GM23338 (cell line): ENCODE measurements at regions not wholly inside any gene's neighbourhood (a gene's known extent, or its start where the extent isn't known, plus 50 kb on each side); places are given as distances from the start of the nearest gene placed in this dataset.

Experiments
- ATAC-seq: fragments of 200-7000 bp; cut with Tn5 transposase; 3 replicates; pipeline ENCODE4 v1.9.1; 2020
- DNase-seq: peaks from one replicate; pipeline ENCODE4 v3.0.0-alpha.2; 2015; ENCODE audit warnings: low spot score
- H2AFZ ChIP-seq: fragments of 200-600 bp; sonication (generic); 2 replicates; pipeline ENCODE4 v1.8.0; 2016; ENCODE audit warnings: antibody characterized with exemption, mild to moderate bottlenecking, moderate library complexity
- H3F3A ChIP-seq: fragments of 200-600 bp; sonication (generic); replicated peaks from 2 replicates; pipeline ENCODE4 v1.8.0; 2017; ENCODE audit warnings: antibody characterized with exemption, mixed run types, low read depth
- H3K27ac ChIP-seq: fragments of 200-600 bp; sonication (generic); 2 replicates; pipeline ENCODE4 v1.6.1; 2016; ENCODE audit warnings: low read depth
- H3K27me3 ChIP-seq: fragments of 200-600 bp; sonication (generic); 2 replicates; pipeline ENCODE4 v1.8.0; 2016; ENCODE audit warnings: mild to moderate bottlenecking, mixed run types, moderate library complexity; ENCODE audit not compliant: insufficient read depth
- H3K36me3 ChIP-seq: fragments of 200-600 bp; sonication (generic); 2 replicates; pipeline ENCODE4 v1.8.0; 2016; ENCODE audit warnings: mild to moderate bottlenecking; ENCODE audit not compliant: insufficient read depth
- H3K4me1 ChIP-seq: fragments of 200-600 bp; sonication (generic); 2 replicates; pipeline ENCODE4 v1.8.0; 2016; ENCODE audit warnings: mild to moderate bottlenecking, moderate library complexity; ENCODE audit not compliant: insufficient read depth
- H3K4me2 ChIP-seq: fragments of 200-600 bp; sonication (generic); 2 replicates; pipeline ENCODE4 v1.7.1; 2017; ENCODE audit warnings: mixed run types
- H3K4me3 ChIP-seq: fragments of 200-600 bp; sonication (generic); 2 replicates; pipeline ENCODE4 v1.6.1; 2016; ENCODE audit warnings: mixed run types
- H3K79me2 ChIP-seq: fragments of 200-600 bp; sonication (generic); replicated peaks from 2 replicates; pipeline ENCODE4 v1.8.0; 2017; ENCODE audit warnings: mild to moderate bottlenecking; ENCODE audit not compliant: insufficient read depth
- H3K9me2 ChIP-seq: fragments of 200-600 bp; sonication (generic); 2 replicates; pipeline ENCODE4 v1.8.0; 2017; ENCODE audit not compliant: insufficient read depth
- H4K20me1 ChIP-seq: fragments of 200-600 bp; sonication (generic); replicated peaks from 2 replicates; pipeline ENCODE4 v1.8.0; 2017; ENCODE audit warnings: mild to moderate bottlenecking; ENCODE audit not compliant: insufficient read depth
- H3K27ac Mint-ChIP-seq: 2 replicates; pipeline ENCODE4 v1.8.0; 2020; ENCODE audit warnings: inconsistent platforms, mild to moderate bottlenecking, moderate library complexity, mixed read lengths
- H3K27me3 Mint-ChIP-seq: 3 replicates; pipeline ENCODE4 v1.8.0; 2022; ENCODE audit warnings: low read depth, mild to moderate bottlenecking, moderate library complexity, mixed read lengths, inconsistent platforms; ENCODE audit not compliant: insufficient read depth, poor library complexity
- H3K36me3 Mint-ChIP-seq: 3 replicates; pipeline ENCODE4 v1.8.0; 2021; ENCODE audit warnings: low read depth, mild to moderate bottlenecking, inconsistent platforms, moderate library complexity, mixed read lengths
- H3K4me1 Mint-ChIP-seq: 3 replicates; pipeline ENCODE4 v1.8.0; 2020; ENCODE audit warnings: mild to moderate bottlenecking, inconsistent platforms, mixed read lengths
- H3K4me3 Mint-ChIP-seq: 3 replicates; pipeline ENCODE4 v1.8.0; 2021; ENCODE audit warnings: moderate library complexity, mild to moderate bottlenecking, inconsistent platforms, mixed read lengths
- H3K9me3 Mint-ChIP-seq: 3 replicates; pipeline ENCODE4 v1.8.0; 2020; ENCODE audit warnings: moderate library complexity, mild to moderate bottlenecking, inconsistent platforms, mixed read lengths
- CREB1 ChIP-seq: fragments of 250-450 bp; sonication (Bioruptor Pico); IDR thresholded peaks from 2 replicates; pipeline ENCODE4 v1.5.0; 2020; ENCODE audit warnings: low read depth, mild to moderate bottlenecking, moderate library complexity
- EZH2 ChIP-seq: fragments of 200-600 bp; sonication (generic); IDR thresholded peaks from one replicate; pipeline ENCODE4 v1.8.0; 2017; ENCODE audit warnings: antibody characterized with exemption, mild to moderate bottlenecking, low read depth; ENCODE audit not compliant: unreplicated experiment
- EZH2phosphoT487 ChIP-seq: fragments of 200-600 bp; sonication (generic); IDR thresholded peaks from one replicate; pipeline ENCODE4 v1.8.1; 2018; ENCODE audit warnings: antibody characterized with exemption; ENCODE audit not compliant: unreplicated experiment
- JUNB ChIP-seq: IDR thresholded peaks from one replicate; pipeline ENCODE4 v1.6.1; 2016; ENCODE audit warnings: antibody characterized with exemption; ENCODE audit not compliant: unreplicated experiment
- NANOG ChIP-seq: IDR thresholded peaks from 2 replicates; pipeline ENCODE4 v1.6.1; 2016; ENCODE audit warnings: antibody characterized with exemption, borderline replicate concordance
- POLR2AphosphoS5 ChIP-seq: IDR thresholded peaks from 2 replicates; pipeline ENCODE4 v1.6.1; 2016; ENCODE audit warnings: antibody characterized with exemption, low read depth
- STAT1 ChIP-seq: IDR thresholded peaks from one replicate; pipeline ENCODE4 v1.6.1; 2016; ENCODE audit warnings: antibody characterized with exemption; ENCODE audit not compliant: unreplicated experiment
- ZNF114 ChIP-seq: fragments of 250-450 bp; sonication (Bioruptor Pico); IDR thresholded peaks from 2 replicates; pipeline ENCODE4 v1.5.0; 2020; ENCODE audit warnings: mild to moderate bottlenecking, moderate library complexity
- ZNF331 ChIP-seq: fragments of 250-450 bp; sonication (Bioruptor Pico); IDR thresholded peaks from 2 replicates; pipeline ENCODE4 v1.5.0; 2020; ENCODE audit warnings: low read depth, mild to moderate bottlenecking, moderate library complexity
- TF ChIP-seq, protein P1 (sequence below): IDR thresholded peaks from 2 replicates; pipeline ENCODE4 v1.6.1; 2016; ENCODE audit warnings: antibody characterized with exemption
- TF ChIP-seq, protein P2 (sequence below), 2 experiments: fragments of 200-600 bp in 1 of 2; sonication (generic) in 1 of 2; conservative IDR thresholded peaks; 2 replicates each; pipeline versions ENCODE4 v1.5.1 to v1.6.1; 2016 to 2017; ENCODE audit warnings: antibody characterized with exemption in 2 of 2, low read depth in 2 of 2, mild to moderate bottlenecking in 2 of 2, moderate library complexity in 1 of 2
- TF ChIP-seq, protein P3 (sequence below): fragments of 250-450 bp; sonication (Bioruptor Pico); IDR thresholded peaks from 2 replicates; pipeline ENCODE4 v1.5.0; 2020; ENCODE audit warnings: mild to moderate bottlenecking, moderate library complexity
- TF ChIP-seq, protein P4 (sequence below): IDR thresholded peaks from one replicate; pipeline ENCODE4 v1.6.1; 2018; ENCODE audit warnings: antibody characterized with exemption; ENCODE audit not compliant: unreplicated experiment

DNA sequence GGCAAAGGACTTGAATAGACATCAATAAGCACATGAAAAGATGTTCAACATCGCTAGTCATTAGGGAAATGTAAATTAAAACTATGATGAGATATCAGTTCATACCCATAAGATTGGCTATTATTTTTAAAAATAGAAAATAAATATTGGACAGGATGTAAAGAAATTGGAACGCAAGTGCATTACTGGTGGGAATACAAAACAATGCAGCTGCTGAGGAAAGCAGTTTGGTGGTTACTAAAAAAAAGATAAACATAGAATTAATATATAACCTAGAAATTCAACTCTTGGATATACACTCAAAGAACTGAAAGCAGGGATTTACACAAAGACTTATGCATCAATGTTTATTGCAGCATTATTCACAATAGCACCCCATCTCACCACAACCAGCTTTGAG, 174.5 kb upstream of the NDUFV2 start:
- Mint-ChIP-seq H3K36me3 (peaks cover 51% of the 10 kb centered on the region), H3K4me3 (no peak overlapping the region), H3K27me3 (no peaks in the 10 kb centered on the region), H3K27ac (no peak overlapping the region), H3K9me3 (peaks cover 67% of the 10 kb centered on the region), H3K4me1 (peaks cover 19% of the 10 kb centered on the region)
- no peak overlapping the region for H3K4me2 ChIP-seq
- H3K79me2 ChIP-seq = no peaks in the 10 kb centered on the region
- no peaks in the 10 kb centered on the region for H3K27me3 ChIP-seq
- peaks cover 13% of the 10 kb centered on the region; the same call in 1 of the 2 replicates for H3K9me2 ChIP-seq
- no peak for DNase-seq
- H3K4me1 ChIP-seq = peaks cover 22% of the 10 kb centered on the region
- peaks cover 5% of the 10 kb centered on the region for H3F3A ChIP-seq
- no peak overlapping the region for H3K27ac ChIP-seq
- H2AFZ ChIP-seq = no peak overlapping the region
- peaks cover 19% of the 10 kb centered on the region for H3K36me3 ChIP-seq
- no peak for ATAC-seq
- H3K4me3 ChIP-seq = no peak overlapping the region
- no peak for TF ChIP-seq STAT1
- TF ChIP-seq, protein P1, sequence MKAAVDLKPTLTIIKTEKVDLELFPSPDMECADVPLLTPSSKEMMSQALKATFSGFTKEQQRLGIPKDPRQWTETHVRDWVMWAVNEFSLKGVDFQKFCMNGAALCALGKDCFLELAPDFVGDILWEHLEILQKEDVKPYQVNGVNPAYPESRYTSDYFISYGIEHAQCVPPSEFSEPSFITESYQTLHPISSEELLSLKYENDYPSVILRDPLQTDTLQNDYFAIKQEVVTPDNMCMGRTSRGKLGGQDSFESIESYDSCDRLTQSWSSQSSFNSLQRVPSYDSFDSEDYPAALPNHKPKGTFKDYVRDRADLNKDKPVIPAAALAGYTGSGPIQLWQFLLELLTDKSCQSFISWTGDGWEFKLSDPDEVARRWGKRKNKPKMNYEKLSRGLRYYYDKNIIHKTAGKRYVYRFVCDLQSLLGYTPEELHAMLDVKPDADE = no peak
- TF ChIP-seq CREB1 = no peak
- no peak for TF ChIP-seq ZNF114 (CRISPR knock-in tag)
- TF ChIP-seq, protein P2, sequence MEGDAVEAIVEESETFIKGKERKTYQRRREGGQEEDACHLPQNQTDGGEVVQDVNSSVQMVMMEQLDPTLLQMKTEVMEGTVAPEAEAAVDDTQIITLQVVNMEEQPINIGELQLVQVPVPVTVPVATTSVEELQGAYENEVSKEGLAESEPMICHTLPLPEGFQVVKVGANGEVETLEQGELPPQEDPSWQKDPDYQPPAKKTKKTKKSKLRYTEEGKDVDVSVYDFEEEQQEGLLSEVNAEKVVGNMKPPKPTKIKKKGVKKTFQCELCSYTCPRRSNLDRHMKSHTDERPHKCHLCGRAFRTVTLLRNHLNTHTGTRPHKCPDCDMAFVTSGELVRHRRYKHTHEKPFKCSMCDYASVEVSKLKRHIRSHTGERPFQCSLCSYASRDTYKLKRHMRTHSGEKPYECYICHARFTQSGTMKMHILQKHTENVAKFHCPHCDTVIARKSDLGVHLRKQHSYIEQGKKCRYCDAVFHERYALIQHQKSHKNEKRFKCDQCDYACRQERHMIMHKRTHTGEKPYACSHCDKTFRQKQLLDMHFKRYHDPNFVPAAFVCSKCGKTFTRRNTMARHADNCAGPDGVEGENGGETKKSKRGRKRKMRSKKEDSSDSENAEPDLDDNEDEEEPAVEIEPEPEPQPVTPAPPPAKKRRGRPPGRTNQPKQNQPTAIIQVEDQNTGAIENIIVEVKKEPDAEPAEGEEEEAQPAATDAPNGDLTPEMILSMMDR (conservative IDR thresholded peaks at IDR 0.05; ENCODE audit: low read depth in 2 of 2) = no peak
- no peak for TF ChIP-seq EZH2phosphoT487
- TF ChIP-seq JUNB = no peak
- TF ChIP-seq, protein P3, sequence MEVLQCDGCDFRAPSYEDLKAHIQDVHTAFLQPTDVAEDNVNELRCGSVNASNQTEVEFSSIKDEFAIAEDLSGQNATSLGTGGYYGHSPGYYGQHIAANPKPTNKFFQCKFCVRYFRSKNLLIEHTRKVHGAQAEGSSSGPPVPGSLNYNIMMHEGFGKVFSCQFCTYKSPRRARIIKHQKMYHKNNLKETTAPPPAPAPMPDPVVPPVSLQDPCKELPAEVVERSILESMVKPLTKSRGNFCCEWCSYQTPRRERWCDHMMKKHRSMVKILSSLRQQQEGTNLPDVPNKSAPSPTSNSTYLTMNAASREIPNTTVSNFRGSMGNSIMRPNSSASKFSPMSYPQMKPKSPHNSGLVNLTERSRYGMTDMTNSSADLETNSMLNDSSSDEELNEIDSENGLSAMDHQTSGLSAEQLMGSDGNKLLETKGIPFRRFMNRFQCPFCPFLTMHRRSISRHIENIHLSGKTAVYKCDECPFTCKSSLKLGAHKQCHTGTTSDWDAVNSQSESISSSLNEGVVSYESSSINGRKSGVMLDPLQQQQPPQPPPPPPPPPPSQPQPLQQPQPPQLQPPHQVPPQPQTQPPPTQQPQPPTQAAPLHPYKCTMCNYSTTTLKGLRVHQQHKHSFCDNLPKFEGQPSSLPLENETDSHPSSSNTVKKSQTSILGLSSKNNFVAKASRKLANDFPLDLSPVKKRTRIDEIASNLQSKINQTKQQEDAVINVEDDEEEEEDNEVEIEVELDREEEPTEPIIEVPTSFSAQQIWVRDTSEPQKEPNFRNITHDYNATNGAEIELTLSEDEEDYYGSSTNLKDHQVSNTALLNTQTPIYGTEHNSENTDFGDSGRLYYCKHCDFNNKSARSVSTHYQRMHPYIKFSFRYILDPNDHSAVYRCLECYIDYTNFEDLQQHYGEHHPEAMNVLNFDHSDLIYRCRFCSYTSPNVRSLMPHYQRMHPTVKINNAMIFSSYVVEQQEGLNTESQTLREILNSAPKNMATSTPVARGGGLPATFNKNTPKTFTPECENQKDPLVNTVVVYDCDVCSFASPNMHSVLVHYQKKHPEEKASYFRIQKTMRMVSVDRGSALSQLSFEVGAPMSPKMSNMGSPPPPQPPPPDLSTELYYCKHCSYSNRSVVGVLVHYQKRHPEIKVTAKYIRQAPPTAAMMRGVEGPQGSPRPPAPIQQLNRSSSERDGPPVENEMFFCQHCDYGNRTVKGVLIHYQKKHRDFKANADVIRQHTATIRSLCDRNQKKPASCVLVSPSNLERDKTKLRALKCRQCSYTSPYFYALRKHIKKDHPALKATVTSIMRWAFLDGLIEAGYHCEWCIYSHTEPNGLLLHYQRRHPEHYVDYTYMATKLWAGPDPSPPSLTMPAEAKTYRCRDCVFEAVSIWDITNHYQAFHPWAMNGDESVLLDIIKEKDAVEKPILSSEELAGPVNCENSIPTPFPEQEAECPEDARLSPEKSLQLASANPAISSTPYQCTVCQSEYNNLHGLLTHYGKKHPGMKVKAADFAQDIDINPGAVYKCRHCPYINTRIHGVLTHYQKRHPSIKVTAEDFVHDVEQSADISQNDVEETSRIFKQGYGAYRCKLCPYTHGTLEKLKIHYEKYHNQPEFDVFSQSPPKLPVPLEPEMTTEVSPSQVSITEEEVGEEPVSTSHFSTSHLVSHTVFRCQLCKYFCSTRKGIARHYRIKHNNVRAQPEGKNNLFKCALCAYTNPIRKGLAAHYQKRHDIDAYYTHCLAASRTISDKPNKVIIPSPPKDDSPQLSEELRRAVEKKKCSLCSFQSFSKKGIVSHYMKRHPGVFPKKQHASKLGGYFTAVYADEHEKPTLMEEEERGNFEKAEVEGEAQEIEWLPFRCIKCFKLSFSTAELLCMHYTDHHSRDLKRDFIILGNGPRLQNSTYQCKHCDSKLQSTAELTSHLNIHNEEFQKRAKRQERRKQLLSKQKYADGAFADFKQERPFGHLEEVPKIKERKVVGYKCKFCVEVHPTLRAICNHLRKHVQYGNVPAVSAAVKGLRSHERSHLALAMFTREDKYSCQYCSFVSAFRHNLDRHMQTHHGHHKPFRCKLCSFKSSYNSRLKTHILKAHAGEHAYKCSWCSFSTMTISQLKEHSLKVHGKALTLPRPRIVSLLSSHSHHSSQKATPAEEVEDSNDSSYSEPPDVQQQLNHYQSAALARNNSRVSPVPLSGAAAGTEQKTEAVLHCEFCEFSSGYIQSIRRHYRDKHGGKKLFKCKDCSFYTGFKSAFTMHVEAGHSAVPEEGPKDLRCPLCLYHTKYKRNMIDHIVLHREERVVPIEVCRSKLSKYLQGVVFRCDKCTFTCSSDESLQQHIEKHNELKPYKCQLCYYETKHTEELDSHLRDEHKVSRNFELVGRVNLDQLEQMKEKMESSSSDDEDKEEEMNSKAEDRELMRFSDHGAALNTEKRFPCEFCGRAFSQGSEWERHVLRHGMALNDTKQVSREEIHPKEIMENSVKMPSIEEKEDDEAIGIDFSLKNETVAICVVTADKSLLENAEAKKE = no peak
- TF ChIP-seq POLR2AphosphoS5 = no peak
- no peak for TF ChIP-seq ZNF331 (CRISPR knock-in tag)
- TF ChIP-seq EZH2 = no peak
- TF ChIP-seq, protein P4, sequence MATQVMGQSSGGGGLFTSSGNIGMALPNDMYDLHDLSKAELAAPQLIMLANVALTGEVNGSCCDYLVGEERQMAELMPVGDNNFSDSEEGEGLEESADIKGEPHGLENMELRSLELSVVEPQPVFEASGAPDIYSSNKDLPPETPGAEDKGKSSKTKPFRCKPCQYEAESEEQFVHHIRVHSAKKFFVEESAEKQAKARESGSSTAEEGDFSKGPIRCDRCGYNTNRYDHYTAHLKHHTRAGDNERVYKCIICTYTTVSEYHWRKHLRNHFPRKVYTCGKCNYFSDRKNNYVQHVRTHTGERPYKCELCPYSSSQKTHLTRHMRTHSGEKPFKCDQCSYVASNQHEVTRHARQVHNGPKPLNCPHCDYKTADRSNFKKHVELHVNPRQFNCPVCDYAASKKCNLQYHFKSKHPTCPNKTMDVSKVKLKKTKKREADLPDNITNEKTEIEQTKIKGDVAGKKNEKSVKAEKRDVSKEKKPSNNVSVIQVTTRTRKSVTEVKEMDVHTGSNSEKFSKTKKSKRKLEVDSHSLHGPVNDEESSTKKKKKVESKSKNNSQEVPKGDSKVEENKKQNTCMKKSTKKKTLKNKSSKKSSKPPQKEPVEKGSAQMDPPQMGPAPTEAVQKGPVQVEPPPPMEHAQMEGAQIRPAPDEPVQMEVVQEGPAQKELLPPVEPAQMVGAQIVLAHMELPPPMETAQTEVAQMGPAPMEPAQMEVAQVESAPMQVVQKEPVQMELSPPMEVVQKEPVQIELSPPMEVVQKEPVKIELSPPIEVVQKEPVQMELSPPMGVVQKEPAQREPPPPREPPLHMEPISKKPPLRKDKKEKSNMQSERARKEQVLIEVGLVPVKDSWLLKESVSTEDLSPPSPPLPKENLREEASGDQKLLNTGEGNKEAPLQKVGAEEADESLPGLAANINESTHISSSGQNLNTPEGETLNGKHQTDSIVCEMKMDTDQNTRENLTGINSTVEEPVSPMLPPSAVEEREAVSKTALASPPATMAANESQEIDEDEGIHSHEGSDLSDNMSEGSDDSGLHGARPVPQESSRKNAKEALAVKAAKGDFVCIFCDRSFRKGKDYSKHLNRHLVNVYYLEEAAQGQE = no peak
- TF ChIP-seq NANOG = no peak
- H4K20me1 ChIP-seq = no peaks in the 10 kb centered on the region
